ENCODE measurements at regions not wholly inside any gene's neighbourhood (a gene's known extent, or its start where the extent isn't known, plus 50 kb on each side); places are given as distances from the start of the nearest gene placed in this dataset.

- no peaks in the 10 kb centered on the region for H3K27me3 ChIP-seq (ENCODE audit: control insufficient read depth, insufficient read depth, low read length)
- H3K36me3 ChIP-seq (ENCODE audit: control insufficient read depth, insufficient read depth, low read length), result no peaks in the 10 kb centered on the region
- no peak overlapping the region for H3K4me2 ChIP-seq (ENCODE audit: low read length)
- H2AFZ ChIP-seq, result no peak overlapping the region
- TF ChIP-seq, protein P1, sequence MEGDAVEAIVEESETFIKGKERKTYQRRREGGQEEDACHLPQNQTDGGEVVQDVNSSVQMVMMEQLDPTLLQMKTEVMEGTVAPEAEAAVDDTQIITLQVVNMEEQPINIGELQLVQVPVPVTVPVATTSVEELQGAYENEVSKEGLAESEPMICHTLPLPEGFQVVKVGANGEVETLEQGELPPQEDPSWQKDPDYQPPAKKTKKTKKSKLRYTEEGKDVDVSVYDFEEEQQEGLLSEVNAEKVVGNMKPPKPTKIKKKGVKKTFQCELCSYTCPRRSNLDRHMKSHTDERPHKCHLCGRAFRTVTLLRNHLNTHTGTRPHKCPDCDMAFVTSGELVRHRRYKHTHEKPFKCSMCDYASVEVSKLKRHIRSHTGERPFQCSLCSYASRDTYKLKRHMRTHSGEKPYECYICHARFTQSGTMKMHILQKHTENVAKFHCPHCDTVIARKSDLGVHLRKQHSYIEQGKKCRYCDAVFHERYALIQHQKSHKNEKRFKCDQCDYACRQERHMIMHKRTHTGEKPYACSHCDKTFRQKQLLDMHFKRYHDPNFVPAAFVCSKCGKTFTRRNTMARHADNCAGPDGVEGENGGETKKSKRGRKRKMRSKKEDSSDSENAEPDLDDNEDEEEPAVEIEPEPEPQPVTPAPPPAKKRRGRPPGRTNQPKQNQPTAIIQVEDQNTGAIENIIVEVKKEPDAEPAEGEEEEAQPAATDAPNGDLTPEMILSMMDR (IDR thresholded peaks at IDR 0.05), result no peak
- H3K79me2 ChIP-seq, result no peaks in the 10 kb centered on the region
- H3K9me3 ChIP-seq (ENCODE audit: control insufficient read depth, low read length), result no peaks in the 10 kb centered on the region
- no peak overlapping the region for H3K27ac ChIP-seq
- H3K4me3 ChIP-seq (ENCODE audit: low read depth, low read length), result no peak overlapping the region
- no peak overlapping the region for H3K9ac ChIP-seq
- no peaks in the 10 kb centered on the region for H3K4me1 ChIP-seq
These were observed 530.2 kb upstream of the ZEB2 start for GRCh38 chr2:145050134-145050533.

- Histone ChIP-seq H3K36me3 (ENCODE audit: control insufficient read depth, insufficient read depth, low read length) (no peaks in the 10 kb centered on the region), H3K9ac (no peak overlapping the region), H3K4me2 (ENCODE audit: low read length) (no peak overlapping the region), H2AFZ (no peak overlapping the region), H3K79me2 (no peaks in the 10 kb centered on the region), H3K27ac (no peak overlapping the region), H3K4me3 (ENCODE audit: low read depth, low read length) (no peak overlapping the region), H3K27me3 (ENCODE audit: control insufficient read depth, insufficient read depth, low read length) (no peaks in the 10 kb centered on the region), H3K9me3 (ENCODE audit: control insufficient read depth, low read length) (no peaks in the 10 kb centered on the region), H3K4me1 (no peaks in the 10 kb centered on the region)
- TF ChIP-seq, protein P1 (IDR thresholded peaks at IDR 0.05), result no peak
These were observed 529.6 kb upstream of the ZEB2 start for GRCh38 chr2:145049475-145049874.

GRCh38 chr2:145047554-145047953 lies 527.6 kb upstream of the ZEB2 start:
- Histone ChIP-seq H3K27me3 (ENCODE audit: control insufficient read depth, insufficient read depth, low read length) (no peaks in the 10 kb centered on the region), H3K4me2 (ENCODE audit: low read length) (no peak overlapping the region), H3K4me1 (no peaks in the 10 kb centered on the region), H3K27ac (no peak overlapping the region), H3K4me3 (ENCODE audit: low read depth, low read length) (no peak overlapping the region), H2AFZ (no peak overlapping the region), H3K36me3 (ENCODE audit: control insufficient read depth, insufficient read depth, low read length) (no peaks in the 10 kb centered on the region), H3K9ac (no peak overlapping the region), H3K79me2 (no peaks in the 10 kb centered on the region), H3K9me3 (ENCODE audit: control insufficient read depth, low read length) (no peaks in the 10 kb centered on the region)
- TF ChIP-seq, protein P1 (IDR thresholded peaks at IDR 0.05), result no peak

GRCh38 chr2:145044491-145044890 lies 524.6 kb upstream of the ZEB2 start:
- Histone ChIP-seq H3K9ac (no peak overlapping the region), H3K4me3 (ENCODE audit: low read depth, low read length) (no peak overlapping the region), H3K4me1 (no peaks in the 10 kb centered on the region), H3K36me3 (ENCODE audit: control insufficient read depth, insufficient read depth, low read length) (no peaks in the 10 kb centered on the region), H3K4me2 (ENCODE audit: low read length) (no peak overlapping the region), H2AFZ (no peak overlapping the region), H3K27me3 (ENCODE audit: control insufficient read depth, insufficient read depth, low read length) (no peaks in the 10 kb centered on the region), H3K27ac (no peak overlapping the region), H3K9me3 (ENCODE audit: control insufficient read depth, low read length) (no peaks in the 10 kb centered on the region), H3K79me2 (no peaks in the 10 kb centered on the region)
- TF ChIP-seq, protein P1 (IDR thresholded peaks at IDR 0.05), result no peak

DNA sequence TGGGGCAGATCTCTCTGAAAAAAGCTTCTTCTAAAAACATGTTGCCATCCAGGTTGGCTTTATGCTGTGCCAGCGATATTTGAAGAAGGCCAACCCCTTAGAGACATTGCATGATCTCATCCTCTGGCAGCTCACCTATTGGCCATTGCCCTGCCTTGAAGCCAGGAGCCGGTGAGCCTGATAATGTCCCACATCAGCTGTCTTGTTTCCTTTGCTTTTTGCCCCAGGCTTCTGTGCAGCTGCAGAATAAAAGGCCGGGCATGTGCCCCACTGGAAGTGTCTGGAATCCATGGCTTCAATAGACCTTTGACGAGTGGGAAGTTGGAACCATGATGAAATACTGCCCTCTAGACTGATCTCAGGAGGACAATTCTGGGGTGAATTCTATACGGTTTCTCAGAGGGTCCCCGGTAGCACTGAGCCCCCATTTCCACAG lies 523.5 kb upstream of the ZEB2 start:
- no peak overlapping the region for H3K4me2 ChIP-seq (ENCODE audit: low read length)
- no peak overlapping the region for H2AFZ ChIP-seq
- H3K4me3 ChIP-seq (ENCODE audit: low read depth, low read length), result no peak overlapping the region
- no peaks in the 10 kb centered on the region for H3K4me1 ChIP-seq
- H3K27me3 ChIP-seq (ENCODE audit: control insufficient read depth, insufficient read depth, low read length), result no peaks in the 10 kb centered on the region
- no peak overlapping the region for H3K9ac ChIP-seq
- TF ChIP-seq, protein P1 (IDR thresholded peaks at IDR 0.05), result no peak
- H3K27ac ChIP-seq, result no peak overlapping the region
- no peaks in the 10 kb centered on the region for H3K79me2 ChIP-seq
- no peaks in the 10 kb centered on the region for H3K9me3 ChIP-seq (ENCODE audit: control insufficient read depth, low read length)
- no peaks in the 10 kb centered on the region for H3K36me3 ChIP-seq (ENCODE audit: control insufficient read depth, insufficient read depth, low read length)

All from parathyroid adenoma (tissue), 2 donors.